HG03108 (cell line): ENCODE measurements at regions not wholly inside any gene's neighbourhood (a gene's known extent, or its start where the extent isn't known, plus 50 kb on each side); places are given as distances from the start of the nearest gene placed in this dataset.

Experiments
- ATAC-seq: cut with Tn5 transposase; IDR thresholded peaks from one replicate; pipeline ENCODE4 v1.9.1; 2021; ENCODE audit warnings: moderate library complexity; ENCODE audit not compliant: unreplicated experiment

- no peak for ATAC-seq
These were observed 369.7 kb upstream of the AKR1E2 start for GRCh38 chr10:4456279-4456678.

- ATAC-seq: no peak
These were observed 372.1 kb upstream of the AKR1E2 start for GRCh38 chr10:4453950-4454349.

- no peak for ATAC-seq
These were observed 372.7 kb upstream of the AKR1E2 start for GRCh38 chr10:4453276-4453675.

- no peak for ATAC-seq
These were observed 374.8 kb upstream of the AKR1E2 start for GRCh38 chr10:4450981-4451908.

- ATAC-seq: no peak
These were observed 375.8 kb upstream of the AKR1E2 start for GRCh38 chr10:4450169-4450568.

GRCh38 chr10:4448030-4448429, 378.0 kb upstream of the AKR1E2 start:
- ATAC-seq: no peak

- no peak for ATAC-seq
These were observed 382.6 kb upstream of the AKR1E2 start for GRCh38 chr10:4443419-4443818.

GRCh38 chr10:4442296-4442695, 383.7 kb upstream of the AKR1E2 start:
- ATAC-seq: no peak

GRCh38 chr10:4440260-4440659, 385.7 kb upstream of the AKR1E2 start:
- no peak for ATAC-seq

- no peak for ATAC-seq
These were observed 388.2 kb upstream of the AKR1E2 start for GRCh38 chr10:4437791-4438190.

GRCh38 chr10:4437061-4437460, 388.9 kb upstream of the AKR1E2 start:
- no peak for ATAC-seq

- ATAC-seq: no peak
These were observed 389.9 kb upstream of the AKR1E2 start for GRCh38 chr10:4436103-4436502.

- no peak for ATAC-seq
These were observed 391.4 kb upstream of the AKR1E2 start for GRCh38 chr10:4434516-4435071.

GRCh38 chr10:4434105-4434504, 391.9 kb upstream of the AKR1E2 start:
- no peak for ATAC-seq

GRCh38 chr10:4431114-4431863, 394.7 kb upstream of the AKR1E2 start:
- no peak for ATAC-seq

GRCh38 chr10:4429571-4429970, 396.4 kb upstream of the AKR1E2 start:
- no peak for ATAC-seq

GRCh38 chr10:4427532-4427931, 398.5 kb upstream of the AKR1E2 start:
- no peak for ATAC-seq

GRCh38 chr10:4426866-4427265, 399.1 kb upstream of the AKR1E2 start:
- ATAC-seq: no peak

GRCh38 chr10:4409319-4409718, 416.7 kb upstream of the AKR1E2 start:
- no peak for ATAC-seq

GRCh38 chr10:4407783-4408182, 418.2 kb upstream of the AKR1E2 start:
- no peak for ATAC-seq

GRCh38 chr10:4405828-4406227, 420.2 kb upstream of the AKR1E2 start:
- ATAC-seq: no peak
